ENCODE measurements at regions not wholly inside any gene's neighbourhood (a gene's known extent, or its start where the extent isn't known, plus 50 kb on each side); places are given as distances from the start of the nearest gene placed in this dataset.

- H3K36me3 ChIP-seq (ENCODE audit: insufficient read depth, low read length): no peaks in the 10 kb centered on the region
- H3K9me3 ChIP-seq (ENCODE audit: low read length): no peaks in the 10 kb centered on the region
- H3K79me2 ChIP-seq (replicated peaks; ENCODE audit: insufficient read depth, low read length): no peaks in the 10 kb centered on the region
- no peak overlapping the region for H3K4me3 ChIP-seq (ENCODE audit: low read length)
- no peak overlapping the region for H2AFZ ChIP-seq (ENCODE audit: low read depth, low read length)
- H3F3A ChIP-seq (ENCODE audit: insufficient read depth, low read length, poor library complexity, severe bottlenecking): no peaks in the 10 kb centered on the region
- no peaks in the 10 kb centered on the region for H3K9me2 ChIP-seq (ENCODE audit: insufficient read depth, low read length)
- TF ChIP-seq POLR2AphosphoS5 (IDR thresholded peaks at IDR 0.05): no peak
- TF ChIP-seq EZH2 (IDR thresholded peaks at IDR 0.05; ENCODE audit: borderline replicate concordance, insufficient read depth, low read length, poor library complexity, severe bottlenecking): no peak
- no peak for TF ChIP-seq RAD21 (conservative IDR thresholded peaks at IDR 0.05)
- no peak for TF ChIP-seq TAF1 (IDR thresholded peaks at IDR 0.05; ENCODE audit: low read depth)
- TF ChIP-seq REST (IDR thresholded peaks at IDR 0.05; ENCODE audit: borderline replicate concordance): no peak
- no peak for TF ChIP-seq MXI1 (conservative IDR thresholded peaks at IDR 0.05; ENCODE audit: poor library complexity, severe bottlenecking)
- no peak for TF ChIP-seq CTCF (IDR thresholded peaks at IDR 0.05; ENCODE audit: poor library complexity, severe bottlenecking)
- no peak for TF ChIP-seq SMC3 (conservative IDR thresholded peaks at IDR 0.05; ENCODE audit: poor library complexity)
- TF ChIP-seq EP300 (conservative IDR thresholded peaks at IDR 0.05; ENCODE audit: poor library complexity, severe bottlenecking): no peak
- H3K9ac ChIP-seq (ENCODE audit: low read length): no peak overlapping the region
- no peak overlapping the region for H3K4me2 ChIP-seq (ENCODE audit: low read length)
- H4K20me1 ChIP-seq (ENCODE audit: insufficient read depth): no peaks in the 10 kb centered on the region
- no peak overlapping the region for H3K27ac ChIP-seq (ENCODE audit: low read length)
- H3K27me3 ChIP-seq (ENCODE audit: insufficient read depth, low read depth, low read length): no peaks in the 10 kb centered on the region
Observed at GRCh38 chr15:91769476-91769875, 84.0 kb upstream of the SLCO3A1 start.

DNA sequence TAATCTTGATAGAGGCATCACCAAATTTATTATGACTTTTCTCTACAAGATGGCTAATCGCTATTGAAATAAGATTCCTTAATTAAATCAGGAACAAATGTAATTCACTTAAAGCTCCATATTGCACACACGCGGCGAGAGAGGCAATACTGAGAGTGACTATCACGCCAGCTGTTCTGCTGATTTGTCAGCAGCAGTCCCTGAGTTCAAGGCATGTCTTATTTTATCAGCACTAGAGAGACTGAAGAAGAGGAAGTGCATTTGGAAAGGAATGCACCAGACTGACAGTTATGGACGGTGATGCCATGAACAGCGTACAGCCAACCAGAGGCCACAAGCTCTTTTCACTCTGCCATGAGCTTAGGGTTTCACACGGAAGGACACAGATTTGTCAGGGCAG is 83.6 kb upstream of the SLCO3A1 start:
- Histone ChIP-seq H3F3A (ENCODE audit: insufficient read depth, low read length, poor library complexity, severe bottlenecking) (no peaks in the 10 kb centered on the region), H3K4me2 (ENCODE audit: low read length) (no peak overlapping the region), H3K4me3 (ENCODE audit: low read length) (no peak overlapping the region), H4K20me1 (ENCODE audit: insufficient read depth) (no peaks in the 10 kb centered on the region), H3K27ac (ENCODE audit: low read length) (no peak overlapping the region), H3K27me3 (ENCODE audit: insufficient read depth, low read depth, low read length) (no peaks in the 10 kb centered on the region), H3K36me3 (ENCODE audit: insufficient read depth, low read length) (no peaks in the 10 kb centered on the region), H3K9me3 (ENCODE audit: low read length) (no peaks in the 10 kb centered on the region), H3K9ac (ENCODE audit: low read length) (no peak overlapping the region), H3K9me2 (ENCODE audit: insufficient read depth, low read length) (no peaks in the 10 kb centered on the region), H3K79me2 (replicated peaks; ENCODE audit: insufficient read depth, low read length) (no peaks in the 10 kb centered on the region), H2AFZ (ENCODE audit: low read depth, low read length) (no peak overlapping the region)
- no peak for TF ChIP-seq TAF1 (IDR thresholded peaks at IDR 0.05; ENCODE audit: low read depth)
- no peak for TF ChIP-seq MXI1 (conservative IDR thresholded peaks at IDR 0.05; ENCODE audit: poor library complexity, severe bottlenecking)
- TF ChIP-seq CTCF (IDR thresholded peaks at IDR 0.05; ENCODE audit: poor library complexity, severe bottlenecking): no peak
- TF ChIP-seq SMC3 (conservative IDR thresholded peaks at IDR 0.05; ENCODE audit: poor library complexity): no peak
- TF ChIP-seq POLR2AphosphoS5 (IDR thresholded peaks at IDR 0.05): no peak
- TF ChIP-seq RAD21 (conservative IDR thresholded peaks at IDR 0.05): no peak
- no peak for TF ChIP-seq REST (IDR thresholded peaks at IDR 0.05; ENCODE audit: borderline replicate concordance)
- TF ChIP-seq EP300 (conservative IDR thresholded peaks at IDR 0.05; ENCODE audit: poor library complexity, severe bottlenecking): no peak
- no peak for TF ChIP-seq EZH2 (IDR thresholded peaks at IDR 0.05; ENCODE audit: borderline replicate concordance, insufficient read depth, low read length, poor library complexity, severe bottlenecking)
